ENCODE measurements at regions not wholly inside any gene's neighbourhood (a gene's known extent, or its start where the extent isn't known, plus 50 kb on each side); places are given as distances from the start of the nearest gene placed in this dataset.
"Not testable (repeated sequence)": the region's sequence is repeated elsewhere in the genome, so short reads cannot be mapped to it uniquely, and the experiment has no call there.

DNA sequence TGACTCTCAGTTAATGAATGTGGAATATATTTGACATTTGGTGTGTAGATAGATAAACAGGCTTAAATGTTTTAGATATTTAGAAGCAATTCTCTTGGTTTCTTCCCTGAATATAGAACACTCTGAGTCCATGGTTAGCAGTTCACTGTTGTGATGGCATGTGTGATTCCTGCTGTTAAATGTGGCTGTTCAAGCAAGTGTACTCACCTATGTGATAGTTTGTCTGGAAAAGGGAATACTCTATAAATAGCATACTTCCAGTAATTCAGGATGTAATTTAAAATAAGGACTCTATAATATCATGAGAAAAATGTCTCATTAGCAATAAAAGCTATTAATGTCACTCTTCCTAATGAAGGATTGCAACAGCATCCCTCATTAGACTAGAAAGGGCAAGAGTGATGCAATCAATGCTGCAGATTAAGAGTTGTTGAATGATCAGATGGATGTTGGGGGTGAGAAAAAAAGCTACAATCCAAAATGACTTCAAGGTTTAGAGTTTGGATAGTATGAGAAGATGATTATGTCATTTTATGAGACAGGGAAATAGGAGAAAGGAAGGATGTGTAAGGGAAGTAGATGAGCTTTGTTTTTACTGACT is 201.8 kb upstream of the WDFY3 start:
- DNase-seq = no peak

DNA sequence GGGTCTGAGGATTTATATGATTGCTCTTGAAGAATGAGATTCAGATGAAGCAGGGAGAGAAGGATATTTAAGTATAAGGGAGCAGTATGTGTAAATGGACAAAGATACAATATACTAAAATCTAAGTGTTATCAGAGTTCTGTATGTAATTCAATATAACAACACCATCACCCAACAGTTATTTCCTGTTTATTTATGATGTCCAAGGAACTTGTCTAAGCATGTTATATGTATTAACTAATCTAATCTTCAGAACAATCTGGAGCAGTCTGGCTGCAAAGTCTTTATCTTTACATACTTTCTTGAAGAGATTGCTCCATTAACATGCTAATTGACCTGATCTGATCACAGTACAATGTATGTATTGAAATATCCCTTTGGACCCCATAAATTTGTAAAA is 203.8 kb upstream of the WDFY3 start:
- DNase-seq = no peak

DNA sequence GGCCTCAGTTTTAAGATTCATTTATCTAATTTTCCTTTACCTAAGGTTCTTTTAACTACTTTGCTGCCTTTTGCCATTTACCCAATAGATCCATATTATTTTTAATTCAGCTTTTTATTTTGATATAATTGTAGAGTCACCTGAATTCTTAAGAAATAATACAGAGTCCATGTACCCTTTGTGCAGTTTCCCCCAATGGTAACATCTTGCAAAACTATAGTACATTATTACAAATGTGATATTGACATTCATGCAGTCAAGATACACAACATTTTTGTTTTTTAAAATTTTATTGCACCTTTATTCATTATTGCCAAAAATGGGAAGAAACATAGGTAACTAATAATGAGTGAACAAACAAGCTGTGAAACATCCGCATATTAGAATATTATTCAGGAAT is 208.7 kb upstream of the WDFY3 start:
- no peak for DNase-seq

DNA sequence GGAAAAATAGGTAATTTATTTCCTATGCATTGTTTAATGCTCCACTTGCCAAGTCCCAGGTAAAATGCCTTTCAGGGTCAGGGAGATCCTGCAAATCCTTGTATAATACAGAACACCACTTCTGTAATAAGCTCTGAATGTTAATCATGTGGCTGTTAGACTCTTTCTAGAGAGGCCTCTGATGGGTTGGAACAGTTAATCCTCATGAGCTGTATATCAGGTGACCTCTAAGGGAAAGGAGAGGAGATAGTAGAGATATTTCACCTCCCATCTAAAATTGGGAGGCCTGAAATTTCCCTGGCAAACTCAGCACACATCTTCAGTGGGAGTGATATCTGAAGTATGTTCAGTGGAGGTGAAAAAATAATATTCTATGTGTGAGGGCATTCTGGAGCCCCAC is 210.6 kb upstream of the WDFY3 start:
- DNase-seq = no peak

DNA sequence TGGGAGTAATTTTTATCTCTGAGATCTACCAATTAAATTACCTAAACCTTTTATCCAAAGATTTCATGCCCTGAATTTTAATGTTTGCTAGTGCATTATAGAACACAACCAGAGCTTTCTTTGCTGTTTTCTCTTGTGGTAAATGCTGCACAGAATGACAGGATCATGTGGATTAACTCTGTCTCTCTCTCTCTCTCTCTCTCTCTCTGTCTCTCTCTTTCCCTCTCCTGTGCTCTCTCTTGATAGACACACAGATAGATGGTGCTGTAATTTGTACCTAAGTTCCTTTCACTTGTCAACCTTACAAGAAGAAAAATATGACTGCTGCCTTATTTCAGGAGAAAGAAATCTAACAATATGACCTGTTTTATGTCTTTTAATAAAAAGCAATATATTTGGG is 211.2 kb upstream of the WDFY3 start:
- DNase-seq = no peak

DNA sequence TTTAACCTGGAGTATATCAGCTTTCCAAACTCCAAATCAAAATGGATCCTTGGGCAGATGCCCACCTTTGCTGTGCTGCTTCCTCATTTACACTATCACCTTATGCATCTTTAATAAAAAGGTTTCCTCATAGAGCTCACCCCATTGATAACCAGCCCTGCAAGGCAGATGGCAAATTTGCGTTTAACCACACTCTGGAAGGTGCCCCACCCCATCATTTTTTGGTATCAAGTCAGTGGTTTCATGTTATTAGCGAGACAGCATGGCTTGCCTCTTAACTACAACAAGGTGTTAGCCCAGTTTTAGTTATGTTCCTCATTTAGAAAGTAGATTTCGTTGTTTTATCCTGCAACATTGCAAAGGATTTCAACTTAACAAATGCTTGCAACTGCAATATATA is 214.0 kb upstream of the WDFY3 start:
- DNase-seq = no peak

DNA sequence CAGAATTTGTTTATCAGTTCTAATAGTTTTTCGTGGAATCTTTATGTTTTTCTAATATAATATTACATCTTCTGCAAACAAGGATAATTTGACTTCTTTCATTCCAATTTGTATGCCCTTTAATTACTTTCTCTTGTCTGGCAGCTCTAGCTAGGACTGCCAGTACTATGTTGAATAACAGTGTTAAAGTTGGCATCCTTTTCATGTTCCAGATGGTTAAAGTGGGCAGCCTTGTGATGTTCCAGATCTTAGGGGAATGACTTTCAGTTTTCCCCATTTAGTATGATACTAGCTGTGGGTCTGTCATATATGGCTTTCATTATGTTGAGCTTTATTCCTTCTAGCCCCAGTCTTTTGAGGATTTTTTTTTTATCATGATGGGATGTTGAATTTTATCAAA is 220.6 kb upstream of the WDFY3 start:
- DNase-seq = no peak

DNA sequence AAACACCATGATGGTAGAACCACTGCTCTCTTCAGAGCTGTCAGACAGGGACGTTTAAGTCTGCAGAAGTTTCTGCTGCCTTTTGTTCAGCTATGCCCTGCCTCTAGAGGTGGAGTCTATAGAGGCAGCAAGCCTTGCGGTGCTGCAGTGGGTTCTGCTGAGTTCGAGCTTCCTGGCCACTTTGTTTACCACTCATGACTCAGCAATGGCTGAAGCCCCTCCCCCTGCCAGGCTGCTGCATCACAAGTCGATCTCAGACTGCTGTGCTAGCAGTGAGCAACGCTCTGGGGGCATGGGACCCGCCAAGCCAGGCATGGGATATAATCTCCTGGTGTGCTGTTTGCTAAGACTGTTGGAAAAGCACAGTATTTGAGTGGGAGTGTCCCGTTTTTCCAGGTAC is 229.5 kb upstream of the WDFY3 start:
- DNase-seq = not testable (repeated sequence)

DNA sequence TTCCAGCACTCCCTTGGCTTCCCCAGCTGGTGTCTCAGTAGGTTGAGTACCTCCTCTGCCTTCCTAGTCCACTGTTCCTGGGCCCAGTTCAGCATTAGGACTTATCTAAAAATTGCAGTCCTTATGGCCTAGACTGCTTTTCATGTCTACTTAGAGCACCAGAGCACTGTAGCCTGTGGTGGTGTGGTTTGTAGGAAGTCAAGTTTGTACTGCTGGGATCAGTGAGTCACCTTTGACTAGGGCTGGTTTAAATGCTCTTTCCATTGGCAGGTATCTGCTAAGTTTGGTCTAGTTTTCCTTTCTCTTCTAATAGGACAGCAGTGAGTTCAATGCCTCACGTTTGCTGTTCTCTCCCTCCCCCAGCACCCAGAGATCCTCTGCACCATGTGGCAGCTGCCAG is 233.6 kb upstream of the WDFY3 start:
- no peak for DNase-seq

DNA sequence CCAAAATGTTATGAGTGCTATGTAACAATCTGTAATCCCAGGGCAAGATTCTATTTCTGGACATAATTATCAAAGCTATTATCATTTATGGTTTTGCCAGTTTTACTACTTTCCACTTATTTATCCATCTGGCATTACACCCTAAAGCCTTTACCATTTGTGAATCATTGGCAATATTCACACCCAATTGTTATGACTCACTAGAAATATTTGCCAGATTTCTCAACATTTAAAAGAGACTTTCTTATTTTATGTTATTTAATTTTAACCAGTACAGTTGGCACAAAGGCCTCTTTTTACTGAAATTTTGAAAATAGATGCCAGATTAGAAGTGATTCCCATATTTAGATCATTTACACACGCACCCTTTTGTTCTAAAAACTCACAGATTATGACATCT is 242.7 kb upstream of the WDFY3 start:
- DNase-seq = no peak

DNA sequence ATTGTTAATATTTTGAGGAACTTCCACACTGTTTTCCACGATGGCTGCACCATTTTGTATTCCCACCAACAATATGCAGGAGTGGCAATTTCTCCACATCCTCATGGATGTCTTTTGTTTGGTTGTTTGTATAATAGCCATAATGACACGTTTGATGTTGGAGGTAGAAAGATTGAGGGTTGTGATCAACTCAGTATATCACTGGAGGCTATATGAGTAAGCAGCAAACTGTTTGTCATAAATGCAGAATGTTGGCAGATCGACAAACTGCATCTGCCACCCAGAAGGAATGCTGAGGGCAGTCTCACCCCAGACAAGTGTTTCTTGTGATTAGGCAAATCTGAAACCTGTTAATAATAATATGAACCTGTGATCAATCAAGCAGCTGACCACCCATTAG is 243.9 kb upstream of the WDFY3 start:
- DNase-seq = no peak

DNA sequence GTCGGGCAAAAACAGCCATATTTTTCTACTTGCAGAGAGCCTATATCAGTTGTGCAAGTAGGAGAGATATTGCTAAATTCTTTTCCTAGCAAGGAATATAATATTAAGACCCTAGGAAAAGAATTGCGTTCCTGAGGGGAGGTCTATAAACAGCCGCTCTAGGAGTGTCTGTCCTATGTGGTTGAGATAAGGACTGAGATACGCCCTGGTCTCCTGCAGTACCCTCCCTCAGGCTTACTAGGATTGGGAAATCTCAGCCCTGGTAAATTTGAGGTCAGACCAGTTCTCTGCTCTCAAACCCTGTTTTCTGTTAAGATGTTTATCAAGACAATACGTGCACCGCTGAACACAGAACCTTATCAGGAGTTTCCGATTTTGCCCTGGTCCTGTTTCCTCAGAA is 250.1 kb upstream of the WDFY3 start:
- not testable (repeated sequence) for DNase-seq

DNA sequence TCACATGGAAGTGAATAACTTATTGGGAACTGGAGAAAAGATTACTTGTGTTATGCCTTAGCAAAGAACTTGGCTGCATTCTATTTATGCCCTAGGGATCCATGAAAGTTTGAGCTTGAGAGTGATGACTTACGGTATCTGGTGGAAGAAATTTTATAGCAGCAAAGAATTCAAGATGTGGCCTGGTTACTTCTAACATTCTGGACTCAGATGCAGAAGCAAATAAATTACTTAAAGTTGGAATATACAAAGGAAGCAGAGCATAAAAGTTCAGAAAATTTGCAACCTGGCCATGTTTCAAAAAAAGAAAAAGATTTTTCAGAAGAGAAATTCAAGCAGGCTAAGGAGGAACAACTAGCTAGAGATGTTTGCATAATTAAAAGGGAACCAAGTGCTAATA is 252.3 kb upstream of the WDFY3 start:
- DNase-seq = no peak

DNA sequence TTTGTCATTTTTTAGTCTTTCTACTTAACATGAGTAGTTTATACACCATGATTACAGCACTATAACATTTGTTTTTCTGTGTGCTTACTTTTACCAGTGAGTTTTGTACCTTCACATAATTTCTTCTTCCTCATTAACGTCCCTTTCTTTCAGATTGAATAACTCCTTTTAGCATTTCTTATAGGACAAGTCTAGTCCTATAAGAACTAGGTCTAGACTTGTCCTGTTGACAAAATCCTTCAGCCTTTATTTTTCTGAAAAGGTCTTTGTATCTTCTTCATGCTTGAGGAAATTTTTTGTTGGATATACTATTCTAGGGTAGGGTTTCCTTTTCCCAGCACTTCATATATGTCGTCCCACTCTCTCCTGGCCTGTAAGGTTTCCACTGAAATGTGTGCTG is 253.3 kb upstream of the ARHGAP24 start:
- DNase-seq = no peak

DNA sequence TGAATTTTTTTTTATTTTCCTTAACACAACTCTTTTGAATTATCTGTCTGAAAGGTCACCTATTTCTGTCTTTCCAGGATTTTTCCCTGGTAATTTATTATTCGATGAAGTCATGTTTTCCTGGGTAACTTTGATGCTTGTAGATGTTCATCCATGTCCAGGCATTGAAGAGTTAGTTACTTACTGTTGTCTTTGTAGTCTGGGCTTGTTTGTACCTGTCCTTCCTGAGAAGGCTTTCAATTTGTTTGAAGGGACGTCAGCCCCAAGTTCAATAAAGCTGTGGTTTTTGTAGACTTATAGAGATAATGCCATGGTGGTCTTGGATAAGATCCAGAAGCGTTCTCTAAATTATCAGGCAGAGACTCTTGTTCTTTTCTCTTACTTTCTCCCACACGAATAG is 252.4 kb upstream of the ARHGAP24 start:
- DNase-seq = no peak

DNA sequence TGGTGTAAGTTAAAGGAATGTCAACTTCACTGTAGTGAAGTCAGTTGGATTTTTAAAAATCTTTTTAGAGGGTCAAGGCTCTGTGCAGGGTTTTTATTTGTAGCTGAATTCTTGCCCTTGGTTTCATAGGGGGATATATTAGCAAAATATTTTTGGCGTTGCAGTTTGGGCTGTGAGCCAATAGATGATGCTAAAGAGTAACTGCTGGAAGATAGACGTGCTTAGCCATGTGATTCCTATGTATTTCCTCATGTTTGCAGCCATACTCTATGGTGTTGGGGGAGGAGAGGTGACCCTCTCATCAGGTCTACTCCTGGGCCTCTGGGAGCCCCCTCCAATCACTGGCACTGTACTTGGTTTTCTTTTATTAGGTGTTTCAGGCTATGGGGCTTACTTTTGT is 246.7 kb upstream of the ARHGAP24 start:
- DNase-seq = no peak

DNA sequence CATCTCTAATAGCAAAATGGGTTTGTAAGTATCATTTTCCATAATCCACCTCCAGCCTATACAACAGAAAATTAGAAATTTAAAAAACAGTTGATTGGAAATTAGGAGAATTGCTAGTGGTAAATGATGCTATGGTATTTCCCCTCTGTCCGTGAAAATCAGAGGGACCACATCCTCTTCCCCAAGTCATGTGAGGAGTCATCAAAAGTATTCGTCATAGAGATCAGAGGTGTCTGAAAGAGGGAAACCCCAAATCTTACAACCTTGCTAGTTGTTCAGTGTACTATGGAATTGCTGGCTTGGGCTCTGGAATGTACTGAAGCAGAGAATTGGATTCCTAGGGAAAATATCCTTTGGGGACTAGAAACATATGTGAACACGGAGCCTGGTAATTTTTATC is 241.4 kb upstream of the ARHGAP24 start:
- no peak for DNase-seq

DNA sequence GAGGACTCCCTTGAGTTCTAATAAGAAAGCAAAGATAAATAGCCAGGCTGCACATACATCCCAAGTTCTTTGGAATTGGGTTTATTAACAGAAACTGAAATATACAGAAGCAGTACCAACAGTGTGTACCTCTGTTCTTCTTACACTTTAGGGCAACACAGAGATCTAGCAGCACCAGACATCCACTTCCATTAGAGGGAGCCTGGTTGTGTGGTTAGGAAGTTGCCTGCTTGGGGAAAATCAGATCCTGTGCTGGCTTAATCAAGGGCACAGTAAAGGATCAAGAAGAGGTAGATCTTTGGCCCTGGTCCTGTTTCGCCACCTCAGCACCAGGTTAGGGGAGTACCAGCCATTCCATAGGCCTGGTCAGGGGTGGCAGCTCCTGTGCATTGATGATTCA is 231.1 kb upstream of the ARHGAP24 start:
- no peak for DNase-seq

DNA sequence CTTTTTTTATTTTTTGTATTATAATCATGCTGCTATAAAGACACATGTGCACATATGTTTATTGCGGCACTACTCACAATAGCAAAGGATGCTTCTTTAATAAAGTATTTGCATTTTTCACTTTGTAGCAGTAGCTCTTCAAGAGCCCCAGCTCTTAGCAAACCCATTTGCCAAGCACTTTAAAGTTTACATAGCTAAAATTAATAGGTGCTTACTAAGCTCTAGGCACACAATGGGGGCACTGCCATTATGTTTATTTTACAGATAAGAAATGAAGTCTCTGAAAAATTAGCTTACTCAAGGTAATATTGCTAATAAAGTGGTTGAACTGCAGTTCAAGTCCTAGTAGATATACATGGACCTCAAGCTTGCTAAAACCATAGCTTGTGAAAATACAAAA is 230.3 kb upstream of the ARHGAP24 start:
- DNase-seq = no peak

DNA sequence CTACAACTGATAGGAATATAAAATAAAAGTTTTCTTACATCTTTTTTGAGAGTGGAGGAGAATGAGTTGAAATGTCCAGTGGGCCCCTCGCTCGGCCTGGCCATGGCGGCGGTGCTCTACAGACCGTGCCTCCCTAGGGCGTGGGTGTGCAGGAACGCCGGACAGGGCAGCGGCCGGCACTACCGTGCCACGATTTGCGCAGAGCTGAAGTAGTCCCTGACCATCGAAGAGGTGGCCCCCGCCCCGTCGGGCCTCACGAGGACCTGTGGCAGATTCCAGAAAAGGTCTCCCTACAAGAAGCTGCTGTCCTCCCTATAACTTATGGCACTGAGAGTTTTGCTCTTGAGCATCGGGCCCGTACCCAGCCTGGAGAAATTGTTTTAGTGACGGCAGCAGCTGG is 228.9 kb upstream of the ARHGAP24 start:
- no peak for DNase-seq

DNA sequence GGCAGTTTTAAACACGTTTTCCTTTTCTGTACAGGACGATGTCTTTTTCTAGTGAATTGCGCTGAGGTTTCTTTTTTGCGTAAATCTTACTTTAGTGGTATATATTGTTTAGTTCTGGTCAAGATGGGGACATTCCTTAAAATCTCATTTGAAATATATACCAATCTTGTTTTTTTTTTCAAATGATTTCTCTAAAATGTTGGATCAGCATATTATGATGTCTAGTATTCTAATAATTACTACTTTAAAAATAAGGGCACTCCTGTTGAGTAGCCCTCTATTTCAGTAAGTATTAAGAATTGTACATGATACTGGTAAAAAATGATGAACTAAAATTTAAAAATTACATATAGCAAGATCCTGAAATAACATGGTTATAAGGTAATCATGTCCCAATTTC is 224.1 kb upstream of the ARHGAP24 start:
- no peak for DNase-seq

DNA sequence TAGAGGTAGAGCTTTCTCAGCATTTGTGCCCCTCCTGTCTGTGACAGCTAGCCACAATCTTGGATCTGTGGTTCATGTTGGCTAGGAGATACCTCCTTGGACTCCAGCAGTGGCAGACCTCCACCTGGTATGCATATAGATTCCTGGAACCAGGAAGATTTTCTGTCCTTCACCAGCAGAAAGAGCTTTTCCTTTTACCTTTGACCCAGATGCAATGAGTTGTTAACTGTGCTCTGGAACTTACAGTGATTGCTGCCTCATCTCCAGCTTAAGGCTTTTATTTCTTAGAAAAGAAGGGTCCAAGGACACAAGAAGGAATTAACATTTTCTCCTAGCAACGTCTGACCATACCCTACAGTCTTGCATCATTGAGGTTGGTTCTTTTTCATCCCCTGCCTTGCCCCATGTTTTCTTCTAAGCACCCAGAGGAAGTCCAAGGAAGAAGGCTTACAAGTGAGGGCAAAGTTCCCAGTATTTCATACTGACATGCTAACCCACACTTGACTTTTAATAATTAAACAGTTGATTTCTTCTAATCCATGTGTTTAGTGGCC is 217.1 kb upstream of the ARHGAP24 start:
- DNase-seq = no peak

DNA sequence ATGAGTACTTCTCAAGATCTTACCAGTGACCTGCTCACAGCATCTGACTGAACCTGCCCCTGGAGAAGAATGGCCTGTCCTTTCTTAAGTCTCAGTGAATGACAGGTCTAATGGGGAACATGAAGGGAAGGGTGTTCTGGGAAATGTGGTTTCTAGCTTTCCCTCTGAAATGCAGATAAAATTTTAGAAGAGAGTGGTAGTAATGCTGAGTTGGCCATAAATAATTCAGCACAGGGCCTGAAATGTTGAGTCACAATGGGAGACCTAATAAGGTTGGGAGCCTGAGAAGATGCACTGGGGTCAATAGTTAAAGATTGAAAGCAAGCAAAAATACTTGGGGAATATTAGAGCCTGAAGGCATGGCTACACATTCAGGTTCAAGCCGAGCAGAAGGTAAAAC is 214.9 kb upstream of the ARHGAP24 start:
- no peak for DNase-seq

DNA sequence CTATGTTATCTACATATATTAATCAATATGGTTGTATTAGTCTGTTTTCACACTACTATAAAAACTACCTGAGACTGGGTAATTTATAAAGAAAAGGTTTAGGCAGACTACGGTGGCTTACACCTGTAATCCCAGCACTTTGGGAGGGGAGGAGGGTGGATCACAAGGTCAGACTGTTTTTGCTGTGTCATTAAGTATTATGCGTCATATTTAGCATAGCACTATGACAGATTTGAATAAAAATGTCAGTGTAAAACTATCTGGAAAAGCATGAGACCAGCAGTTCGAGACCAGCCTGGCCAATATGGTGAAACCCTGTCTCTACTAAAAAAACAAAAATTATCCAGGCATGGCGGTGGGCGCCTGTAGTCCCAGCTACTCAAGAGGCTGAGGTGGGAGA is 209.7 kb upstream of the ARHGAP24 start:
- no peak for DNase-seq

DNA sequence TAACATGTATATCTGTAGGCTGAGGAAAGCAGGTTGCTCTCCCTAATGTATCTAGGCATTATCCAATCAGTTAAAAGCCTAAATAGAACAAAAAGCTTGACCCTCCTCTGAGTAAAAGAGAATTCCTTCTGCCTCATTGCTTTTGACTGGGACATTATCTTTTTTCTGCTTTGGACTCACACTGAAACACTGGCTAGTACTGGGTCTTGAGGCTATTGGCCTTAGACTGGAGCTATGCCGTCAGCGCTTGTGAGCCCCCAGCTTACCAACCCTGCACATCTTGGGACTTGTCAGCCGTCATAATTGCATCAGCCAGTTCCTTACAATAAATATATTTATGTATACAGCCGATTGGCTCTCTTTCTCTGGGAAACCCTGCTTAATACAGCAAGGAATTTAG is 206.8 kb upstream of the ARHGAP24 start:
- no peak for DNase-seq

DNA sequence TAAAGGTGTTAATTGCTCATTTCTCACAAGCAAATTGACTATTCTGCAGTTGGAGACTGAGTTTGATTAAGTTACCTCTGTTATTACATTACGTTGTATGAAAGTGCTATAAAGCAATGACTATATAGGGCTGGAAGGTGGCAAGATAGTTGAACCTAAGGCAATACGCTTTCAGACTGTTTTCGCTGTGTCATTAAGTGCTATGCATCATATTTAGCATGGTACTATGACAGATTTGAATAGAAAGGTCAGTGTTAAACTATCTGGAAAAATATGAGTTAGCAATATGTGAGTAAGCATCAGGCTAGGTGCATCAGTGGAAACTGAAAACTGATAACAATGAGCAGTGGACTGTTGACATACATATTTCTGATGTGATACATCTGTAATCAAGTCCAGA is 206.0 kb upstream of the ARHGAP24 start:
- DNase-seq = no peak

Measured in activated CD4-positive, alpha-beta T cell treated with anti-CD3 and anti-CD28 coated beads, Interleukin-2, amount 50 U/mL, for 16 hours (primary cell).